ENCODE measurements at regions not wholly inside any gene's neighbourhood (a gene's known extent, or its start where the extent isn't known, plus 50 kb on each side); places are given as distances from the start of the nearest gene placed in this dataset.
"Not testable (repeated sequence)": the region's sequence is repeated elsewhere in the genome, so short reads cannot be mapped to it uniquely, and the experiment has no call there.

DNA sequence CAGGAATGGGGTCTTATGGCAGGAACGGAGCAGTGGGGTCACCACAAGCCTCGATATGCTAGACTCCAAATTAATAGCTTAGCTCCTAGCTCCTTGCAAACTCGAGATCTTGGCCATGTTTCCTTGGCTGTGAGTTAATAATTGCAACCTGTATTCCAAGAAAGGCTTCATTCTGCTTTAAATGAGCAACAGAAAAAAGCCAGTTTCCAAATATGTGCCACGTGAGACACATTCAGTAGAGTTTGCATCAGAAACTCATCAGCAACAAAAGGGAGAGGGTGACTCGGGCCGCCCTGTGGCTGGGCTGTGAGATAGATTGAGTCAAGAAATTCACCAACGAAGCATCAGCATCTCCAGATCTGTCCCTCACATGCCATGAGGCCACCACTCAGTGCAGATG lies 112.0 kb downstream of the NPTX2 start:
- DNase-seq: no peak

DNA sequence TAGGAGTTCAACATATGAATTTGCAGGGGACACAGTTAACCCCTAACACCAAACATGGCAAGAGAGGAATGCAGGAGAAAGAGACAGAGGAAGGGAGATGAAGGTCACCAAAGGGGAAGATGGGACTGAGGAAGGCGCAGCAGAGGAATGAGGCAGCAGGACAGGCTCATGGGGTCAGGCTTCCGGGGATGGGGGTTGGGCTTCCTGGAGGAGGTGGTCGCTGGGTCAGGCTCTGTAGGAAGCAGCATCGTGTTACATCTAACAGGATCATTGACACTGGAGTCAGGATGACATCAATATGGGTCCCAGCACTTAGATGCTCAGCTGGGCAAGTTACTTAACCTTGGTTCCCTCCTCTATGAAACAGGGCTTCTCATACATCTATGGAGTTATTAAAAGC lies 113.2 kb downstream of the NPTX2 start:
- no peak for DNase-seq

DNA sequence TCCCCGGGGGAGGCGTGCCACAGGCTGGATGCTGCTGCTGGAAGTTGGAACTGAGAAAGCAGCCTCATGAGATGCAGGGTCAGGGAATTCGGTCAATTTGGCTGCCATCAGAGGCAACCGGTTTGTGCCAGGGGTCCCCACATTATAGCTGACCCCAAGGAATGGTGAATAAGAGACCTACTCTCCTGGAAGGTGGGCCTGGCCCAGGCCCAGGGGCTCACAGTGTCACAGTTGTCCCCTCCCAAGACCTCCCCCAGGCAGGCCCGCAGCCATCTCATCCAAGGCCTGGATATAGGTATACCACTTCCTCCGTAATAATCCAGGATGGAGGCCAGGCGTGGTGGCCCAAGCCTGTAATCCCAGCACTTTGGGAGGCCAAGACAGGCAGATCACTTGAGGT lies 114.6 kb downstream of the NPTX2 start:
- no peak for DNase-seq

DNA sequence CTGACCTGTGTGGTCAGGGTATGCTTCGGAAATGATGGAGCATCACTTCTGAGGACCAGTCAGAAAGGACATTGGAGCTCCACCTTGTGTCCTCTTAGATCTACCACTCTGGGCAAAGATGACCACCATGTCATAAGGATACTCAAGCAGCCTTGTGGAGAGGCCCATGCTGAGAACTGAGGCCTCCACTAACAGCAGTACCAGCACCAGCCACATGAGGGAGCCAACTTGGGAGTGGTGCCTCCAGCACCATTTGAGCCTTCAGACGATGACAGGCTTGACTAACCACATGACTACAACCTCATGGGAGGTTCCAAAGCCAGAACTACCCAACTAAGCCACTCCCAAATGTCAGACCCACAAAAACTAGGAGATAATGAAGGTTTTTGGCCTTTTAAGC lies 116.0 kb downstream of the NPTX2 start:
- DNase-seq: no peak

DNA sequence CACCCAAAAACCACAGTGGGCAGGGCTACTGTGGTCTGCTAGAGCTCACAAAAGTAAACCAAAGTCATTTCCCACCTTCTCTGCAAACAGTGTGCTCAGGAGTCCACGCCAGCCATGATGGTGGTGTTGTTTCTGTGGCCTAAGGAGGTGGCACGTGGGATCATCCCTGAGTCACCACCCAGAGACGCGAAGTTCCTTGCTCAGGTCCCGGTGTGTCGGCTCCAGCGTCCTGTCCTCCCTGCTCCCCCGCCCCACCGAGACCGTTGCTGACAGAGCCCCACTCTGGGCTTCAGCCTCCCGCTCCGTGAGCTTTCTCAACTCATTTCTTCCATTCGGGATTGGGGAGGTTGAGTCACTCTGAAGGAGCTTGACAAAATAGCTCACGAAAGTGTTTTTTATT lies 118.7 kb downstream of the NPTX2 start:
- no peak for DNase-seq

DNA sequence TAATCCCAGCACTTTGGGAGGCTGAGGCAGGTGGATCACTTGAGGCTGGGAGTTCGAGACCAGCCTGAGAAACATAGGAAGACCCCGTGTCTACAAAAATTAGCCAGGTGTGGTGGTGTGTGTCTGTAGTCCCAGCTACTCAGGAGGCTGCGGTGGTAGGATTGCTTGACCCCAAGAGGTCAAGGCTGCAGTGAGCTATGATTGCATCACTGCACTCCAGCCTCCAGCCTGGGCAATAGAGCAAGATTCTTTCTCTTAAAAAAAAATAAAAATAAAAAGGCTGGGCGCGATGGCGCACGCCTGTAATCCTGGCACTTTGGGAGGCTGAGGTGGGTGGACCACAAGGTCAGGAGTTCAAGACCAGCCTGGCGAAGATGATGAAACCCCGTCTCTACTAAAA lies 119.4 kb downstream of the NPTX2 start:
- not testable (repeated sequence) for DNase-seq

DNA sequence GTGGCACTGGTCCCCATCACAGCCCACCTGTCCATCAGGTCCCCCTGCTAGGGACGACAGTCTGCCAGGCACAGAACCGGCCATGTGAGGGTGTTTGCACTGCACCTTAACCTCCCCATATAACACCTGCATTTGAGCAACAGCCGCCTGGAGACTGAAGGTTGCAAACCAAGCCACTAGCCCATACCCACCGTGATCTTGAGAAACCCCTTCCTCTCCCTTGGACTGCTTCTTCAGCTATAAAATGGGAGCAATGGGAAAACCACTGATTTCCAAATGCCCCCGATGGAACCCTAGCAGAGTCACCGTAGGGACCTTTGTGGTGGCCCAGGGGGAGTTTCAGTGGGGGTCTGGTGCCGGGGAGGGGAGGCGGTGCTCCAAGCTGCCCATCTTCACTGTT lies 120.1 kb downstream of the NPTX2 start:
- DNase-seq: no peak

DNA sequence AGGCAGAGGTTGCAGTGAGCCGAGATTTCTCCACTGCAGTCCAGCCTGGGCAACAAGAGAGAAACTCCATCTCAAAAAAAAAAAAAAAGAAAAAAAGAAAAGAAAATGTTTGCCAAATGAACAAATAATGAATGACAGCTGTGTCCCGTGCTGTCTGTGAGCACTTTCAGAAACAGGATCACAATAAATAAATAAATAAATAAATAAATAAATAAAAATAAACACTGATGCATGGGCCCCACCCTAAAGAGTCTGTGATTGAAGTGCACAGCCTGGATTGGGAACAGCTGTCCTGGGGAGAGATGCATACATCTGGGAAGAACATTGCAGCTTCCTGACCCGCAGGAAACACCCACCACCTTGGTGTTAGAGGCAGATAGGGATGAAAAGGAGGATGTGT lies 123.6 kb downstream of the NPTX2 start:
- no peak for DNase-seq

DNA sequence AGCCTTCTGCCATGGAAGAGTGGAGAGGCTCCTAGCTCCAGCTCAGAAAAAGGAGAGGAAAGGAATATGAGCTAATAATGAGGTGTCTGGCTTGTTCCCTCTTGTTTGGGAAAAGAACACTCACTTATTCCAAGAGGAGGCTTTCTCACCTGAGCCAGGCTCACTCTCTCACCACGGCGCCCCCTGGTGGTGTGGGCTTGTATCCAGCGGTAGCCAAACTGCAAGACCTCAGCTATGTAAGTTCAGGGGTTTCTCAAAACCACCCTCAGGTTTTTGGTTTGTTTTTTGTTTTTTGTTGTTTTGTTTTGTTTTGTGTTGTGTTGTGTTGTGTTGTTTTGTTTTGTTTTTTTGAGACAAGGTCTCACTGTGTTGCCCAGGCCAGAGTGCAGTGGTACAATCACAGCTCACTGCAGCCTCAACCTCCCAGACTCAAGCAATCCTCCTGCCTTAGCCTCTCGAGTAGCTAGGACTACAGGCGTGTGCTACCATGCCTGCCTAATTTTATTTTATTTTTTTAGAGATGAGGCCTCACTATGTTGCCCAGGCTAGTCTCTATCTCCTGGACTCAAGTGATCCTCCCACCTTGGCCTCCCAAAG lies 124.0 kb downstream of the TMEM130 start:
- DNase-seq: peak; percentile 51

DNA sequence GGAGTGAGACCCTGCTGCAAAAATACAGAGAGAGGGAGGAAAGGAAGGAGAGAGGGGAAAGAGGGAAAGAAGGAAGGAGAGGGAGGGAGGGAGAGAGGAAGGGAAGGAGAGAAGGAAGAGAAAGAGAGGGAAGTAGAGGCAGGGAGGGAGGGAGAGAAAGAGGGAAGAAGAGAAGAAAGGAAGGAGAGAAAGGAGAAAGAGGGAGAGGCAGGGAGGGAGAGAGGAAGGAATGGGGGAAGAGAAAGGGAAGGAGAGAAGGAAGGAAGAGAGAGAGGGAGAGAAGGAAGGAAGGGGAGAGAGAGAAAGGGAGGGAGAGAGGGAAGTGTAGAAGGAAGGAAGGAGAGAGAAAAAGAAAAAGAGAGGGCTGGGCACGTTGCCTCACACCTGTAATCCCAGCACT lies 121.7 kb downstream of the TMEM130 start:
- DNase-seq: no peak

DNA sequence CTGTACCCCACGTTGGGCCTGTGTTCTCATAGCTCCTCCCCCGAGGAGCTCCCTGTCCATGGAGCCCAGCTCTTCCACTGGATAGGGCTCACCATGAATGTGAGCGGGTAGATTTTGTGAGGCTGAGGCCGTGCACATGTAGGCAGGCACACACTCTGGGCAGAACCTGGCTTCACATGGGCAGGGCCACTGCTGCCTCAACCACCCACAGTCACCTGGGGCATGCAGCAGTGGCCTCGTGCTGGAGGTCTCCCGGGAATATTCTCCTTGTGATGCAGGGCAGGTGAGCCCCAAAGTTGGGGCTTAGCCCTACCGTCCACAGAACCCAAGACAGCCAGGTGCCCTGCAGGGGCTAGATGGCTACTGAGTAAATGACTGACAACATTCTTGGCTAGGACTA lies 116.6 kb downstream of the TMEM130 start:
- no peak for DNase-seq

DNA sequence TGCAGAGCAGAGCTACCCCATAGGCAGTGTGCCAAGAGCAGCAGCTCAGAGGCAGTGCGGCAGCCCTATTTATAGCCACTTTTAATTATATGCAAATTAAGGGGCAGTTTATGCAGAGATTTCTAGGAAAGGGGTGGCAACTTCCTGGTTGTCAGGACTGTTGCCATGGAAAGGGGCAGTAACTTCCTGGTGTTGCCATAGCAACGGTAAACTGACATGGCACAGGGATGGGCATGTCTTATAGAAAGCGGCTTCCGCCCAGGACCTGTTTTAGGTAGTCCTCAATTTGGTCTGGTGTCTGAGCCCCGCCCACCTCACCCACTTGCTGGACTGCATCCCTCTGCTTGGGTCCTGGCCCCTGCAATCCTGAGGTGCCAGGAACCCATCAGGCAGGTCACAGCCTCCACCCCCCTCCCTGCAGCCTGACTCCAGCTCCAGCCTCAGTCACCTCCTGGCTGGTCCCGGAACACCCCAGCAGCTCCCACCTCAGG lies 115.8 kb downstream of the TMEM130 start:
- no peak for DNase-seq

DNA sequence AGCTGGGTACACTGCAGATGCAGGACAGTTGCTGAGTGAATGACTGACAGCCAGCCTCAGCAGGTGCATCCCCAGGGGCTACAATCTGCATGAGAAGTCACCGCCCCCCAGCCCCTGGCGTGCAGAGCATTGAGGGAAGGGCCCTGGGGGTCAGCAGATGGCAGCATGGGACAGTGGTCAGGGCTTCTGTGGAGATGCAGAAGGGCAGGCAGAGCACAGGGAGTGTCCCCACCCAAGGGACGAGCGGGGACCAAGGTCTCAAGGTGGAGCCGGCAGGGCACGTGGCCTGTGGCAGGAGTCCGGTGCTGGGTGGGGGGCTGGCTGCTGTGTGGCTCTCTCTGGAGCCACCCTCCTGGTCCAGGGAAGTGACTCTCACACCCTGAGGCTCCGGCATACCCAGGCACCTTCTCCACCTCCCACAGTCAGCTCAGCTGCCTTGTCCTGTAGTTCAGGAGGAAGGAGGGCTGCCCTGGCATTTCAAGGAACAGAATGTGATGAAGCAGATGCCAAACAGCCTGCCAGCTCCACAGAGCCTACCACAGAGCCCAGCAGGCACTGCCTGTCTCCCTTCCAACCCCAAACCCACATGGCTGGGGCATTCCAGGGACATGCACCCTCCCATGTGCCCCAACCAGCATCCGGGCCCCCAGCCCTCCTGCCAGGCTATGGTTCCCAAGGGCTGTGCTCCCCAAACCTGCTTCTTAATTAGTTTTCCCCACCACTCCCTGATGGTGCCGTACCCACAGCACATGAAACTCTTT lies 114.5 kb downstream of the TMEM130 start:
- no peak for DNase-seq

DNA sequence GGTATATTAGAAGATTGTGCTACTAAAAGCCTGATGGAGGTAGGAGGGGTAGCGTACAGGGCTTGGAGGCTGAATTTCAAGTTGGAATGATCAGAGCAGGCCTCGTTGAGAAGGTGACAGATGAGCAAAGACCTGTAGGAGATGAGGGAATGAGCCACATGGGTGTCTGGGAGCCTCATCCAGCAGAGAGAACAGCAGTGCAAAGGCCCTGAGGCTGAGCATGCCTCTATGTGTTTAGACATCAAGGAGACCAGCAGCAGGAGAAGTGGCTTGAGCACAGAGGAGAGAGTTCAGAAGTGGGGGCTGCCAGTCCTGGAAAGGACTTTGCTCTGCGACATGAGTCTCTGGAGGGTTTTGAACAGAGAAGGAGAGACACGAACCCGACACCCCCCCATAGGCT lies 111.7 kb downstream of the TMEM130 start:
- no peak for DNase-seq

DNA sequence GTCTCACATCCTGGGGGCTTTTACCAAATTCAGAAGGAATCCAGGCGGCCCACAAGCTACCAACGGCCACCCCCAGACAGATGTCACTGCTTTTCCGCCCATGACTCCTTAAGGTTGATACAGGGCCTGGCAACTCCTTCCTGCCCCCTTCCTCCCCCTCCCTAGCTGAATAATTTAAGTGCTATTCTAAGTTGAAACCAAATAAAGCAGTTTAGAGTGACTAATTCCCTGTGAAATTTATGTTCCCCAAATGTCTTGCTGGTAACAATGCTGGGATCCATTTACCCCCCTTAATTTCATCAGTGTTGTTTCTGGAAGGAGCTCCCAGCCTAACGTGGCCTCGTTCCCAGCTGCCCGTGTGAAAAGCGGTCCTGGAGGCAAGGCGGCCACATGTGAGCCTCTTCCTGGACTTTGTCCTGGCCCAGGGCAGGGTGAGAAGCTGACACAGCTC lies 109.6 kb downstream of the TMEM130 start:
- DNase-seq: no peak

DNA sequence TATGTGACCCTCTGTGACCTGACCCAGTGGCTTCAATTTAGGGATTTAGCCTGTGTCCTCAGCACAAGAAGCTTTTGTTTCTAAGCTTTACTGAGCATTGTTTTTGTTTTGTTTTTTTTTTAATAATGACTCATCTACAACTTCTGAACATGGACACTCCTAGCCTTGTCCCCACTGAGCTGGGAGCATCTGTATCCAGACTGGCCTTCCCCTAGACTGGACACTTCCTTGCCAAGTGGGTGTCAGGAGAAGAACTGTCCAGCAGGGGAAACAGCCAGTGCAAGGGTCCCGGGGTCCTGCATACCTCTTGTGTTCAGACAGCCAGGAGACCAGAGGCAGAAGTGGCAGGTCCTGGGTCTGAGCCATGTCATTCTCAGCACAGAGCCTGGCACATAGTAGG lies 108.6 kb downstream of the TMEM130 start:
- no peak for DNase-seq

DNA sequence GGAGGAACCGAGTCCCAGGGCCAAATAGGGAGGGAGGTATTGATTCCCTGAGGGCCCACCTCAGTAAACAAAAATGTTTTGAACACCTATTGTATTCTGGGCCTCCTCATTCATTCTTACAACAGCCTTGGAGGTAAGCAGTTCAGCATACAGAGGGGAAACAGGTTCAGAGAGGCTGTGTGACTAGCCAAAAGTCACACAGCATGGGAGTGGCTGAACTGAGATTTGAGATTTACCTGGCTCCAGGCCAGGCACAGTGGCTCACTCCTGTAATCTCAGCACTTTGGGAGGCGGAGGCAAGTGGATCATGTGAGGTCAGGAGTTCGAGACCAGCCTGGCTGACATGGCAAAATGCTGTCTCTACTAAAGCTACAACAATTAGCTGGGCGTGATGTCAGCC lies 107.2 kb downstream of the TMEM130 start:
- DNase-seq: no peak

DNA sequence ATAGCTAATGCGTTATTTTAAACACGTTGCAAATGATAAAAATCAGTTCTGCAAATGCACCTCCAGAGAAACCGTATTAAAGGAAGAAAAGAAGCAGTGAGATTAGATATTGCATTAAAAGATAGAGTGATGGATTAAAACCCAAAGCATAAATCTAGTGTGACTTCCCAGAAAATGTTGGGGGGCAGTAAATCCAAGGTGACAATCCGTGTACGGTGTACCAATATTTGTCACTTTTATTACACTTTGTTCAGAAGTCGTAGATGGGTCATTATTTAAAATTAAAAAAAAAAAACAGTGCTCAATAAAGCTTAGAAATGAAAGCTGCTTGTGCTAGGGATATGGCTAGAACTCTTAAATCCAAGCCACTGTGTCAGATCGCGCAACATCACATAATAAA lies 106.4 kb downstream of the TMEM130 start:
- DNase-seq: no peak

DNA sequence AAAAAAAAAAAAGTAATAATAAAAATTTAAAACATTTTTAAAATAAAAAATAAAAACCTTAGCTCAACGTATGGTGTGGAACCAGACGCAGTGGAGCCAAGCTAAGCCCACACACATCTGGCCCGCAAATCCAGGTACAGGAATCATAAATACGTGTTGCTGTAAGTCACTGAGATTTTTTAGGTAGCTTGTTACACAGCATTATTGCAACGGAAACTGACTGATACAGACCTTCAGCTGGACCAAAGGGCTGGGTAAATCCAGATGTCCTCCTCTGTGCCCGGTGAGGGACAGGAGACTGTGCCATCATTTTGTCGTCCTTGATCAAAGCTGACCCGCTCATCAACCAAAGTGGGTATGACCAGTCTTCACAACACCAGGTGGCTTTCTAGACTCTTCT lies 104.9 kb downstream of the TMEM130 start:
- DNase-seq: no peak

DNA sequence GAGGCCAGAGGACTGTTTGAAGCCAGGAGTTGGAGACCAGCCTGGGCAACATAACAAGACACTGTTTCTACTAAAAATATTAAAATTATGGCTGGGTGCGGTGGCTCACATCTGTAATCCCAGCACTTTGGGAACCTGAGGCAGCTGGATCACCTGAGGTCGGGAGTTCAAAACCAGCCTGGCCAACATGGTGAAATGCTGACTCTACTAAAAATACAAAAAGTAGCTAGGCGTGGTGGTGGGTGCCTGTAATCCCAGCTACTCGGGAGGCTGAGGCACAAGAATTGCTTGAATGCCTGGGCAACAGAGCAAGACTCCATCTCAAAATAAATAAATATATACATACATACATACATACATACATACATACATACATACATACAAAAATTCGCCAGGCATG lies 99.7 kb downstream of the TMEM130 start:
- not testable (repeated sequence) for DNase-seq

DNA sequence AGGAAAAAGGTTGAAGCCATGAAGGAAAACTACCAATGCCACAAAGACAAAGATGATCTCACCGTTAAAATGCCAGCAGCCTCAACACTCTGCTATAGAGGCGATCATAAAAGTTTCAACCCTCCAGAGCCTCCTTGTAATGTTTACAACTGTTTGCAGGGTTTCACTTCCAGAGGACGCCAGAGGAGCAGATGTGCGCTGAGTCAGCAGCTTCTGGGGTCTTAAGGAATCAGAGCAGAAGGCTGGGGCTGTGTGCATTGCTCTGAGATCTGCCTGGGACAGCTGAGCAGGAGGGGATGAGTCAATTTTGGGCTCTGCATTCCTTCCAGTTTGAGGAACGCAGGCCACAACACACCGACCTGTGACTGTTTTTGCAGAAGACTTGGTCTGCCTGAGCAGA lies 98.3 kb downstream of the TMEM130 start:
- no peak for DNase-seq

DNA sequence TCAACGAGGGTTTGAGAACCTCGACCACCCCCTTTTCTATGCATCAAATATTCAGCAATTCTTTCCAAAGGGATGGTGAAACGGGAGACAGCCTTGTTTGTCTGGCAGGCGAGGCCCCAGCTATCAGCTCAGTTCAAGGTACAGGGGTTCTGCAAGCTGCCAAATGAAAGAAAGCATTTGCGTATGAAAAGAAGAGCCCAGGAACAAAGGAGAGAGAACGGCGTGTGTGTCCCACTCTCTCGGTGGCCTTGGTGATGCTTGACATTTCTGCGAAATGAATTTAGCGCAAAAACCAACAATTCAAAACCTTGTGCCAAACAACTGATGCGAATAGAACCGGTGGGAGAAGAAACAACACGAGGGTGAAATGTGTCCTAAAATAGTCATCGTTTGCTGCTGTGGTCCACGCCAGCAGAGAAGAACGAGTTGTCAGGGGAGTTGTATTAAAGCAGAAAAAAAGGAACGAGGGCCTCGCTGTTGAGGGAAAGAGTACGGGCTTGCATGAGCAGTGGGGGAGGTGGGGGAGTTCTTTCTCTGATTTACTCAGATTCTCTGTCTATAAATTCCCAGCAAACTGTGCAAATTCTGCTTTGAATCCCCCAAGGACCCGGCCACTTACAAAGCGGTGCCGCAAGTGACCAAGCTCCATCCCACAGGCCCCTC lies 97.7 kb downstream of the TMEM130 start:
- DNase-seq: no peak

DNA sequence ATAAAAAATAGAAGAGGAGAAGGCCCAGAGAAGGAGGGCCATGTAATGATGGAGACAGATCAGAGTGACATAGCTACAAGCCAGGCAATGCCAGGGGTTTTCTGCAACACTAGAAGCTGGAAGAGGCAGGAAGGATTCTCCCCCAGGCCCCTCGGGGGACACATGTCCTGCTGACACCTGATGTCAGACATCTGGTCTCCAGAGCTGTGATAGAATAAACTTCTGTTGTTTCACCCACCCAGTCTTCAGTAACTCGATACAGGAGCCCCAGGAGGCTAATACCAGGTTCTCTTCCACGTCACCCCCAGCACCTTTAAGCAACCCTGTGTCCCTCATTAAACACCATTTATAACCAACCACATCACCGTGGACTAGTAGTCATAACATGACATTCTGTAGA lies 94.9 kb downstream of the TMEM130 start:
- DNase-seq: no peak

DNA sequence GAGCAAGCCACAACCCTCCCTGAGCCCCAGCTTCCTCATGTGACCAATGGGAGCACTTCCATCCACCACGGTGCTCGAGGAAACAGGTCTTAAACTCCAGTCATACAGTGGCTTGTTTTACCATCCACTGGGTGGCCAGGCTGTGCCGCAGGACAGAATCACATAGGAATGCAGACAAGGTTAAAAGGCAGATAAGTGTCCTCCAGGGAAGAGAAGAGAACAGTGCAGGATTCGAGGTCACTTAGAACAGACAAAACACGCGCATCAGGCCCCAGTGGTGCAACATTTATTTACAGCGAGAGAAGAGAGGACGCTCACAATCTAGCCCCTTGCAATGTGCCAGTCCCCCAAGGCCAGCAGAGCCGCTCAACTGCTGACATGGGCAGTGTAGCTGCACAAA lies 92.8 kb downstream of the TMEM130 start:
- no peak for DNase-seq

All from CD4-positive, alpha-beta T cell treated with Interleukin-15 for 1 hour (primary cell).